ENCODE measurements at regions not wholly inside any gene's neighbourhood (a gene's known extent, or its start where the extent isn't known, plus 50 kb on each side); places are given as distances from the start of the nearest gene placed in this dataset.
A peak's percentile ranks its signal among the peaks of the same experiment; 100 is the strongest.

DNA sequence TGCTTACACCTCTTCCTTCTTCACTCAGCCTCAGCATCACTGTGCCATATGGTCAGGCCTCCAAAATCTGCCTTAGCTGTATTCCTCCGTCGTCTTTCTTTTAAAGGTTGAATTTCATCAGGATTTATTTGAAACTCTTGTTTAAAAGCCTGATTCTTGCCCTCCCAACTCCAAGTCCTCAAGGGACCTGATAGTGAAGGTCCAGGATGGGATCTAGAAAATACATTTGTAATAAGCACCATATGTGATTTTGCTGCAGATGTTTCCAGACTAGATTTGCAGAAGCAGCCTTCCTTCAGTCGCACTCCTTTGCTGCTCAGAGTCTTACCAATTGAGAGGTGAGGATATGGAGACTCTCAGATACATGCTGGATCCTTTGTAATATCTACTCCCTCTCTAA lies 101.0 kb upstream of the ANKRD1 start:
- no peak overlapping the region for H3K27ac ChIP-seq (ENCODE audit: low read depth in 1 of 2, low read length in 2 of 2)

GRCh38 chr10:91022390-91022789 lies 101.5 kb upstream of the ANKRD1 start:
- H3K27ac ChIP-seq (ENCODE audit: low read depth in 1 of 2, low read length in 2 of 2) = no peak overlapping the region
- no peaks in the 10 kb centered on the region for H3K27me3 ChIP-seq (ENCODE audit: control insufficient read depth in 4 of 4, insufficient read depth in 4 of 4, low read length in 3 of 4)
- no peak for DNase-seq (ENCODE audit: low spot score)
- H3K36me3 ChIP-seq (ENCODE audit: control insufficient read depth in 4 of 4, insufficient read depth in 3 of 4, low read depth in 1 of 4, low read length in 3 of 4) = no peaks in the 10 kb centered on the region
- H3K9ac ChIP-seq (ENCODE audit: low read depth in 1 of 2, low read length in 2 of 2) = no peak overlapping the region
- WGBS = 85% methylated on average over 2 of the region's 2 CpGs
- TF ChIP-seq RAD21 (IDR thresholded peaks at IDR 0.05) = no peak
- no peak for TF ChIP-seq EGR1 (IDR thresholded peaks at IDR 0.05; ENCODE audit: low read depth in 2 of 2)
- no peak for TF ChIP-seq HNF4A (conservative IDR thresholded peaks at IDR 0.05)
- no peak for TF ChIP-seq FOXA1 (IDR thresholded peaks at IDR 0.05)
- TF ChIP-seq ZBTB33 (IDR thresholded peaks at IDR 0.05) = no peak
- TF ChIP-seq SP1 (IDR thresholded peaks at IDR 0.05) = no peak
- no peak for TF ChIP-seq MAX (IDR thresholded peaks at IDR 0.05)
- no peak overlapping the region for H3K4me3 ChIP-seq (ENCODE audit: low read depth in 1 of 3, low read length in 3 of 3)
- no peaks in the 10 kb centered on the region for H3K9me3 ChIP-seq (ENCODE audit: control insufficient read depth in 4 of 4, low read length in 3 of 4)
- H3K4me1 ChIP-seq (ENCODE audit: control insufficient read depth in 4 of 4, insufficient read depth in 4 of 4, low read length in 3 of 4) = no peaks in the 10 kb centered on the region

More for the DNA sequence above, 101.0 kb upstream of the ANKRD1 start:
- H3K9ac ChIP-seq (ENCODE audit: low read depth in 1 of 2, low read length in 2 of 2) = no peak overlapping the region
- H3K27me3 ChIP-seq (ENCODE audit: control insufficient read depth in 4 of 4, insufficient read depth in 4 of 4, low read length in 3 of 4) = no peaks in the 10 kb centered on the region
- H3K36me3 ChIP-seq (ENCODE audit: control insufficient read depth in 4 of 4, insufficient read depth in 3 of 4, low read depth in 1 of 4, low read length in 3 of 4) = no peaks in the 10 kb centered on the region
- H3K4me3 ChIP-seq (ENCODE audit: low read depth in 1 of 3, low read length in 3 of 3) = no peak overlapping the region
- WGBS = 89% methylated on average over 3 of the region's 3 CpGs
- TF ChIP-seq NR2F2 (IDR thresholded peaks at IDR 0.05) (no peak), FOXA2 (IDR thresholded peaks at IDR 0.05) (no peak), ZBTB33 (IDR thresholded peaks at IDR 0.05) (no peak), SP1 (IDR thresholded peaks at IDR 0.05) (no peak)
- TF ChIP-seq, protein P1, sequence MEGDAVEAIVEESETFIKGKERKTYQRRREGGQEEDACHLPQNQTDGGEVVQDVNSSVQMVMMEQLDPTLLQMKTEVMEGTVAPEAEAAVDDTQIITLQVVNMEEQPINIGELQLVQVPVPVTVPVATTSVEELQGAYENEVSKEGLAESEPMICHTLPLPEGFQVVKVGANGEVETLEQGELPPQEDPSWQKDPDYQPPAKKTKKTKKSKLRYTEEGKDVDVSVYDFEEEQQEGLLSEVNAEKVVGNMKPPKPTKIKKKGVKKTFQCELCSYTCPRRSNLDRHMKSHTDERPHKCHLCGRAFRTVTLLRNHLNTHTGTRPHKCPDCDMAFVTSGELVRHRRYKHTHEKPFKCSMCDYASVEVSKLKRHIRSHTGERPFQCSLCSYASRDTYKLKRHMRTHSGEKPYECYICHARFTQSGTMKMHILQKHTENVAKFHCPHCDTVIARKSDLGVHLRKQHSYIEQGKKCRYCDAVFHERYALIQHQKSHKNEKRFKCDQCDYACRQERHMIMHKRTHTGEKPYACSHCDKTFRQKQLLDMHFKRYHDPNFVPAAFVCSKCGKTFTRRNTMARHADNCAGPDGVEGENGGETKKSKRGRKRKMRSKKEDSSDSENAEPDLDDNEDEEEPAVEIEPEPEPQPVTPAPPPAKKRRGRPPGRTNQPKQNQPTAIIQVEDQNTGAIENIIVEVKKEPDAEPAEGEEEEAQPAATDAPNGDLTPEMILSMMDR (IDR thresholded peaks at IDR 0.05; ENCODE audit: low read depth, low read length, missing input control) = no peak
- DNase-seq (ENCODE audit: low spot score) = no peak
- H3K9me3 ChIP-seq (ENCODE audit: control insufficient read depth in 4 of 4, low read length in 3 of 4) = no peaks in the 10 kb centered on the region
- no peaks in the 10 kb centered on the region for H3K4me1 ChIP-seq (ENCODE audit: control insufficient read depth in 4 of 4, insufficient read depth in 4 of 4, low read length in 3 of 4)

DNA sequence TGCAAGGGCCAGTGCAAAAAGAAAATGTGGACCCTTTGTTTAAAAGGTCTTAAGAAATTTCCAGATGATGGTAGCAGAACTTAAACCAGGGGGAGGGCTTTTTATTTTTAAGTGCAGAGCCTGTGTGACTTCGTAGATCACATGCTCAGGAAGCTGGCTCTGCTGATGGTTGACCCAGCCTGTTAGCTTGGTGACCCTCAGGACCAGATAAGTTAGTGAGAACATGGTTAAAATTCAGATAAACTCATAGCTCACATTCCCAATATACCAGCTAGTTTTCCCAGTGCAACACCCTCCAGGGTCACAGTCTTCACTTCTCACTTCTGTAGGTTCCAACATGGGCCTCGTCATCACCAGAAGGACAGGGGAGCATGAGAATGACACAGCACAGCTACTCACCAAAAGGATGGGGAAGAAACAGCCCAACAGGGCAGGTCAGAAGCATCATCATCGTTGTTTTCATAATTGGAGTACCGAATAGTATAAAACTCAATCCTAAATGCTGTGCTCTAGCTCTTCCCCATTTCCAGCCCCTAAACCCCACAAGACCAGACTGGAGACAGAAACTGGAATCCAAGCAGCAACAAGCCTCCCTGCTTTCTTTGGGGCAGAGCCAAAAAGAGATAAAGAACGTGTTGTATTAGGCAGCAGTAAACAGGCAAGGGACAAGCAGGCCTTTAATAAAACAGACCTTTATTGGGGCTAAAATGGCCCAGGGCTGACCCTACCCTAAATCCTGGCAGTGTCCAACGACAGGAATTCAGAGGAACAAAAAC lies 102.2 kb upstream of the ANKRD1 start:
- TF ChIP-seq RAD21 (IDR thresholded peaks at IDR 0.05) (no peak), FOXA2 (IDR thresholded peaks at IDR 0.05) (no peak), ZBTB33 (IDR thresholded peaks at IDR 0.05) (no peak)

More for the DNA sequence above, 102.2 kb upstream of the ANKRD1 start:
- no peaks in the 10 kb centered on the region for H3K36me3 ChIP-seq (ENCODE audit: control insufficient read depth in 4 of 4, insufficient read depth in 3 of 4, low read depth in 1 of 4, low read length in 3 of 4)
- no peak for DNase-seq (ENCODE audit: low spot score)
- no peaks in the 10 kb centered on the region for H3K27me3 ChIP-seq (ENCODE audit: control insufficient read depth in 4 of 4, insufficient read depth in 4 of 4, low read length in 3 of 4)
- WGBS = 69% methylated on average over 6 of the region's 6 CpGs
- no peak overlapping the region for H3K9ac ChIP-seq (ENCODE audit: low read depth in 1 of 2, low read length in 2 of 2)
- peak overlapping the region in 1 of 2 donors; percentile 1 for H3K27ac ChIP-seq (ENCODE audit: low read depth in 1 of 2, low read length in 2 of 2)
- H3K9me3 ChIP-seq (ENCODE audit: control insufficient read depth in 4 of 4, low read length in 3 of 4) = no peaks in the 10 kb centered on the region
- H3K4me3 ChIP-seq (ENCODE audit: low read depth in 1 of 3, low read length in 3 of 3) = no peak overlapping the region
- no peaks in the 10 kb centered on the region for H3K4me1 ChIP-seq (ENCODE audit: control insufficient read depth in 4 of 4, insufficient read depth in 4 of 4, low read length in 3 of 4)
